GM12878 (cell line): ENCODE measurements at regions not wholly inside any gene's neighbourhood (a gene's known extent, or its start where the extent isn't known, plus 50 kb on each side); places are given as distances from the start of the nearest gene placed in this dataset.

Experiments
- ATAC-seq: fragments of 200-7000 bp; cut with Tn5 transposase; 3 replicates; pipeline ENCODE4 v1.9.1; 2020; ENCODE audit warnings: mild to moderate bottlenecking, moderate library complexity
- BruUV-seq: library from RNA; stranded (reverse); fragments of 400-500 nt; replicated peaks from 2 replicates; lab custom pipeline; 2021; lab: Mats Ljungman, UMichigan
- CTCF ChIA-PET: fragments of 300-600 bp; sonication (Branson Sonifier 250); formaldehyde crosslinking; extraction: SDS; loops from one replicate; lab custom pipeline; 2021; ENCODE audit warnings: inconsistent platforms; lab: Yijun Ruan, JAX
- POLR2A ChIA-PET: fragments of 350-600 bp; formaldehyde crosslinking; extraction: SDS; loops from one replicate; lab custom pipeline; 2021; ENCODE audit warnings: inconsistent platforms; lab: Charles Lee
- RAD21 ChIA-PET: fragments of 300-600 bp; sonication (Branson Sonifier 250); formaldehyde crosslinking; loops from one replicate; lab custom pipeline; 2023; ENCODE audit warnings: antibody characterized with exemption; ENCODE audit not compliant: unreplicated experiment; lab: Charles Lee
- SMC1A ChIA-PET: fragments of 300-600 bp; sonication (Branson Sonifier 250); formaldehyde crosslinking; loops from one replicate; lab custom pipeline; 2023; ENCODE audit not compliant: unreplicated experiment, uncharacterized antibody; lab: Charles Lee
- DNase-seq: peaks from one replicate; pipeline ENCODE4 v3.0.0-alpha.2; 2011; ENCODE audit warnings: low read depth, low spot score
- FAIRE-seq: peaks from 3 replicates; lab custom pipeline; 2011; peaks lifted over from hg19 to GRCh38; lab: Jason Lieb, UNC
- H2AFZ ChIP-seq: 2 replicates; pipeline ENCODE4 v1.6.0; 2011; ENCODE audit warnings: low read depth, low read length, control low read depth; ENCODE audit not compliant: control insufficient read depth
- H3K27ac ChIP-seq: 2 replicates; pipeline ENCODE4 v1.5.1; 2011; ENCODE audit warnings: control low read depth; ENCODE audit not compliant: control insufficient read depth, insufficient read depth
- H3K27me3 ChIP-seq, 2 experiments: replicated peaks in 1 of 2; 2 replicates each; pipeline versions ENCODE4 v1.6.0 to v1.6.1; 2011; ENCODE audit warnings: low read length in 1 of 2; ENCODE audit not compliant: control insufficient read depth in 2 of 2, insufficient read depth in 2 of 2
- H3K36me3 ChIP-seq, 2 experiments: 2 replicates each; pipeline ENCODE4 v1.5.1; 2011; ENCODE audit warnings: low read length in 1 of 2; ENCODE audit not compliant: control insufficient read depth in 2 of 2, insufficient read depth in 2 of 2
- H3K4me1 ChIP-seq: 2 replicates; pipeline ENCODE4 v1.6.1; 2011; ENCODE audit warnings: mild to moderate bottlenecking, low read length, moderate library complexity, mixed read lengths; ENCODE audit not compliant: control insufficient read depth, insufficient read depth
- H3K4me2 ChIP-seq: 2 replicates; pipeline ENCODE4 v1.6.0; 2011; ENCODE audit warnings: control low read depth; ENCODE audit not compliant: control insufficient read depth, insufficient read depth
- H3K4me3 ChIP-seq: fragments of 200-600 bp; sonication (generic); 2 replicates; pipeline ENCODE4 v1.5.1; 2016
- H3K79me2 ChIP-seq: 2 replicates; pipeline ENCODE4 v1.6.0; 2011; ENCODE audit warnings: low read length; ENCODE audit not compliant: control insufficient read depth, insufficient read depth
- H3K9ac ChIP-seq: 2 replicates; pipeline ENCODE4 v1.8.0; 2011; ENCODE audit warnings: low read length, control low read depth, mixed read lengths; ENCODE audit not compliant: control insufficient read depth, insufficient read depth
- H3K9me3 ChIP-seq: replicated peaks from 3 replicates; pipeline ENCODE4 v1.5.1; 2011; ENCODE audit warnings: mild to moderate bottlenecking, low read length; ENCODE audit not compliant: control insufficient read depth, insufficient read depth
- H4K20me1 ChIP-seq: 2 replicates; pipeline ENCODE4 v1.6.0; 2011; ENCODE audit not compliant: control insufficient read depth, insufficient read depth
- CEBPB ChIP-seq, 2 experiments: fragments of 150-350 bp in 1 of 2; IDR thresholded peaks; 2 replicates each; pipeline ENCODE4 v1.6.1; 2012 to 2014; ENCODE audit warnings: low read depth in 2 of 2, low read length in 2 of 2, borderline replicate concordance in 1 of 2, inconsistent platforms in 1 of 2
- CREM ChIP-seq: IDR thresholded peaks from 2 replicates; pipeline ENCODE4 v1.6.1; 2014; ENCODE audit warnings: antibody characterized with exemption, low read depth
- HCFC1 ChIP-seq: fragments of 150-350 bp; IDR thresholded peaks from 2 replicates; pipeline ENCODE4 v1.6.1; 2014; ENCODE audit warnings: low read length
- IKZF2 ChIP-seq, 2 experiments: fragments of 450-650 bp; IDR thresholded peaks; 2 replicates each; pipeline ENCODE4 v1.6.1; 2017; ENCODE audit warnings: mild to moderate bottlenecking in 2 of 2, moderate library complexity in 2 of 2
- KLF5 ChIP-seq: fragments of 450-650 bp; IDR thresholded peaks from 2 replicates; pipeline ENCODE4 v1.6.1; 2014; ENCODE audit warnings: mild to moderate bottlenecking; ENCODE audit not compliant: partially characterized antibody
- MYB ChIP-seq: fragments of 150-350 bp; IDR thresholded peaks from 2 replicates; pipeline ENCODE4 v1.6.1; 2014; ENCODE audit warnings: mild to moderate bottlenecking, low read depth, low read length, borderline replicate concordance
- RAD51 ChIP-seq: fragments of 450-650 bp; IDR thresholded peaks from 2 replicates; pipeline ENCODE4 v1.6.1; 2016; ENCODE audit warnings: moderate library complexity, mild to moderate bottlenecking, inconsistent platforms
- RELA ChIP-seq: fragments of 450-650 bp; IDR thresholded peaks from 2 replicates; pipeline ENCODE4 v1.8.0; 2014; ENCODE audit warnings: borderline replicate concordance; ENCODE audit not compliant: partially characterized antibody
- RFX5 ChIP-seq: IDR thresholded peaks from 2 replicates; pipeline ENCODE4 v1.6.1; 2011; ENCODE audit warnings: low read depth, low read length, improper control_type of control experiment
- RUNX3 ChIP-seq: IDR thresholded peaks from 2 replicates; pipeline ENCODE4 v1.6.1; 2012; ENCODE audit warnings: low read length, inconsistent platforms
- SKIL ChIP-seq: fragments of 450-650 bp; IDR thresholded peaks from 2 replicates; pipeline ENCODE4 v1.6.1; 2017; ENCODE audit warnings: mild to moderate bottlenecking, low read depth, inconsistent platforms; ENCODE audit not compliant: poor library complexity, severe bottlenecking
- TCF3 ChIP-seq: IDR thresholded peaks from 2 replicates; pipeline ENCODE4 v1.6.1; 2012; ENCODE audit warnings: low read depth, mild to moderate bottlenecking, low read length, borderline replicate concordance; ENCODE audit not compliant: insufficient read depth
- WGBS: methylation state at CpG from one replicate; pipeline ENCODE4 v1.1.6; 2016; ENCODE audit warnings: low lambda C conversion rate; ENCODE audit not compliant: insufficient replicate concordance, insufficient coverage; ENCODE audit errors: missing lambda C conversion rate; 5-methylcytosine and 5-hydroxymethylcytosine counted together
- in situ Hi-C: fragments of 300-500 bp; cut with MboI; formaldehyde crosslinking; loops from 9 replicates; pipeline ENCODE4 v1.14.3; 2018; ENCODE audit warnings: mixed read lengths
- intact Hi-C: fragments of 100-400 bp; cut with micrococcal nuclease; formaldehyde crosslinking; loops from one replicate; pipeline ENCODE4 v1.14.2; 2022; ENCODE audit not compliant: unreplicated experiment
- TF ChIP-seq, protein P1 (sequence below): IDR thresholded peaks from 2 replicates; pipeline ENCODE4 v1.6.1; 2012; ENCODE audit warnings: low read length, inconsistent platforms
- TF ChIP-seq, protein P2 (sequence below): fragments of 450-650 bp; IDR thresholded peaks from 2 replicates; pipeline ENCODE4 v1.6.1; 2017; ENCODE audit warnings: mild to moderate bottlenecking
- TF ChIP-seq, protein P3 (sequence below): IDR thresholded peaks from 2 replicates; pipeline ENCODE4 v1.6.1; 2011; ENCODE audit warnings: low read depth, low read length, improper control_type of control experiment, borderline replicate concordance

DNA sequence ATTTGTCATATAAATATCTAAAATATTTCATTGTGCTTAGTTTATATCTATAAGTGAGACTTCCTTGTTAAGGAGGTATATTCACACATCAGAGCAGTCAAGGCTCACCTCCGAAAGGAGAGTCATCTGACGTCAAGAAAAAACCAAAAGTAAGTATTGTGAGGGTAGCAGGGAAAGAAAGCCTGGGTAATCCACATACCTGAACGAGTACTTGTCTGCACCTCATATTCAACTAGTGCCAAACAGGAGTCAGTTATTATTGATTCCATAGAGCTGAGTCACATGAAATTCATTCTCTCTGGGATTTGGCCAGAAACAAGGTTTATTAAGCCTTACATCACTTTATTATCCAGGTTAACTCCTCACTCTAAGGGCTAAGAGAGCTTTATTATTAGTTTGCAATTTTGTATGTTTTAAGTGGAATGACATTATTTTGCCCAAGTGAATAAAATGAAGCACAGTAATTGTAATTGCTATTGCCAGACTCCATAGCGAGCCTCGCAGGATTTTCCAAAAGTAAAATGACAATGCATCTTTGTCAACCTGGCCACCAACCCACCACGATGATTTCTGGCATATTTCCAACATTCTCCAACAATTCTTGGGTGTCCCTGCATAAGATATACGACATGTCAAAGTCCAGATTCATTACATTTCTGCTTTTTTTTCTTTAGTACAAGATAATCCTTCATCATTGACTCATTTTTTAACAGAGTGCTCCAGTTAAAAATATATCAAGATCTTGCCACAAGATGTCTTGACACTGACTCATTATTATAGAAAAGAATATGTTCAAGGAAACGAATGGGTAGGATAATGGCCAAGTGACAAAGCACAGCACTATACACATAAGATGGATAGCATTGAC is 1210.4 kb upstream of the ACVR2A start:
- no peaks in the 10 kb centered on the region for H3K36me3 ChIP-seq
- H3K27ac ChIP-seq = no peak overlapping the region
- DNase-seq = no peak
- no peak overlapping the region for H3K9ac ChIP-seq
- no peak overlapping the region for H3K4me3 ChIP-seq
- RAD21 ChIA-PET = no interaction called here
- no peaks in the 10 kb centered on the region for H3K4me1 ChIP-seq
- CTCF ChIA-PET = interaction anchor here (0.7 kb wide), 1 partner anchor 28 kb away, joined by 3 read pairs; no protein-coding TSS in a partner anchor
- WGBS = 42% methylated on average over 8 of the region's 8 CpGs
- no peaks in the 10 kb centered on the region for H3K9me3 ChIP-seq
- no peaks in the 10 kb centered on the region for H3K79me2 ChIP-seq
- in situ Hi-C loops = no loop called here
- SMC1A ChIA-PET = no interaction called here
- H2AFZ ChIP-seq = no peak overlapping the region
- no peak for TF ChIP-seq CEBPB (IDR thresholded peaks at IDR 0.05; ENCODE audit: borderline replicate concordance in 1 of 2, low read depth in 2 of 2, low read length in 2 of 2)
- no peak for TF ChIP-seq RAD51
- TF ChIP-seq, protein P1, sequence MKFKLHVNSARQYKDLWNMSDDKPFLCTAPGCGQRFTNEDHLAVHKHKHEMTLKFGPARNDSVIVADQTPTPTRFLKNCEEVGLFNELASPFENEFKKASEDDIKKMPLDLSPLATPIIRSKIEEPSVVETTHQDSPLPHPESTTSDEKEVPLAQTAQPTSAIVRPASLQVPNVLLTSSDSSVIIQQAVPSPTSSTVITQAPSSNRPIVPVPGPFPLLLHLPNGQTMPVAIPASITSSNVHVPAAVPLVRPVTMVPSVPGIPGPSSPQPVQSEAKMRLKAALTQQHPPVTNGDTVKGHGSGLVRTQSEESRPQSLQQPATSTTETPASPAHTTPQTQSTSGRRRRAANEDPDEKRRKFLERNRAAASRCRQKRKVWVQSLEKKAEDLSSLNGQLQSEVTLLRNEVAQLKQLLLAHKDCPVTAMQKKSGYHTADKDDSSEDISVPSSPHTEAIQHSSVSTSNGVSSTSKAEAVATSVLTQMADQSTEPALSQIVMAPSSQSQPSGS = no peak
- no peak for TF ChIP-seq MYB
- TF ChIP-seq, protein P2, sequence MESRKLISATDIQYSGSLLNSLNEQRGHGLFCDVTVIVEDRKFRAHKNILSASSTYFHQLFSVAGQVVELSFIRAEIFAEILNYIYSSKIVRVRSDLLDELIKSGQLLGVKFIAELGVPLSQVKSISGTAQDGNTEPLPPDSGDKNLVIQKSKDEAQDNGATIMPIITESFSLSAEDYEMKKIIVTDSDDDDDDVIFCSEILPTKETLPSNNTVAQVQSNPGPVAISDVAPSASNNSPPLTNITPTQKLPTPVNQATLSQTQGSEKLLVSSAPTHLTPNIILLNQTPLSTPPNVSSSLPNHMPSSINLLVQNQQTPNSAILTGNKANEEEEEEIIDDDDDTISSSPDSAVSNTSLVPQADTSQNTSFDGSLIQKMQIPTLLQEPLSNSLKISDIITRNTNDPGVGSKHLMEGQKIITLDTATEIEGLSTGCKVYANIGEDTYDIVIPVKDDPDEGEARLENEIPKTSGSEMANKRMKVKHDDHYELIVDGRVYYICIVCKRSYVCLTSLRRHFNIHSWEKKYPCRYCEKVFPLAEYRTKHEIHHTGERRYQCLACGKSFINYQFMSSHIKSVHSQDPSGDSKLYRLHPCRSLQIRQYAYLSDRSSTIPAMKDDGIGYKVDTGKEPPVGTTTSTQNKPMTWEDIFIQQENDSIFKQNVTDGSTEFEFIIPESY = no peak
- TF ChIP-seq, protein P3, sequence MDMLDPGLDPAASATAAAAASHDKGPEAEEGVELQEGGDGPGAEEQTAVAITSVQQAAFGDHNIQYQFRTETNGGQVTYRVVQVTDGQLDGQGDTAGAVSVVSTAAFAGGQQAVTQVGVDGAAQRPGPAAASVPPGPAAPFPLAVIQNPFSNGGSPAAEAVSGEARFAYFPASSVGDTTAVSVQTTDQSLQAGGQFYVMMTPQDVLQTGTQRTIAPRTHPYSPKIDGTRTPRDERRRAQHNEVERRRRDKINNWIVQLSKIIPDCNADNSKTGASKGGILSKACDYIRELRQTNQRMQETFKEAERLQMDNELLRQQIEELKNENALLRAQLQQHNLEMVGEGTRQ = no peak
- TF ChIP-seq RUNX3 = no peak
- no peak for TF ChIP-seq CREM
- TF ChIP-seq RFX5 = no peak
- no peak for TF ChIP-seq RELA
- TF ChIP-seq HCFC1 = no peak
- no peak for TF ChIP-seq SKIL
- TF ChIP-seq IKZF2 (IDR thresholded peaks at IDR 0.05) = no peak
- no peak for TF ChIP-seq TCF3
- no peak for TF ChIP-seq KLF5
- TF ChIP-seq, all 136 proteins: peak for 0
- H3K27me3 ChIP-seq = no peaks in the 10 kb centered on the region
- H4K20me1 ChIP-seq = no peaks in the 10 kb centered on the region
- BruUV-seq = no TSS peak
- ATAC-seq (no peak), FAIRE-seq (no peak)
- no peak overlapping the region for H3K4me2 ChIP-seq
- intact Hi-C loops = no loop called here
- POLR2A ChIA-PET = no interaction called here
